Natural killer cell (primary cell): ENCODE measurements at regions not wholly inside any gene's neighbourhood (a gene's known extent, or its start where the extent isn't known, plus 50 kb on each side); places are given as distances from the start of the nearest gene placed in this dataset.

ENCODE experiments used
- ATAC-seq, 3 donors: fragments of 150-1000 bp in 2 of 3; fragments of 200-7000 bp in 1 of 3; cut with Tn5 transposase; 1 replicate in 1 of 3; 2 replicates in 2 of 3; pipeline ENCODE4 v1.10.0; 2021; ENCODE audit warnings: mild to moderate bottlenecking in 2 of 3, moderate library complexity in 2 of 3
- DNase-seq, 2 donors: peaks; one replicate each; pipeline versions ENCODE4 v3.0.0 to v3.0.0-alpha.2; 2013 to 2021; ENCODE audit warnings: mixed read lengths in 1 of 2
- H3K27ac ChIP-seq: one replicate; pipeline ENCODE4 v1.5.1; 2013; ENCODE audit warnings: mild to moderate bottlenecking, low read length
- H3K27me3 ChIP-seq: one replicate; pipeline ENCODE4 v1.6.1; 2013; ENCODE audit warnings: low read length; ENCODE audit not compliant: control insufficient read depth, insufficient read depth
- H3K36me3 ChIP-seq: one replicate; pipeline ENCODE4 v1.6.1; 2013; ENCODE audit warnings: low read length; ENCODE audit not compliant: control insufficient read depth, insufficient read depth
- H3K4me1 ChIP-seq: one replicate; pipeline ENCODE4 v1.6.1; 2013; ENCODE audit warnings: low read length; ENCODE audit not compliant: control insufficient read depth, insufficient read depth
- H3K4me3 ChIP-seq: one replicate; pipeline ENCODE4 v1.5.1; 2013; ENCODE audit warnings: low read length
- H3K9me3 ChIP-seq: one replicate; pipeline ENCODE4 v1.6.1; 2013; ENCODE audit warnings: low read length; ENCODE audit not compliant: control insufficient read depth, insufficient read depth
- H3K27ac Mint-ChIP-seq, 2 donors: one replicate each; pipeline ENCODE4 v1.8.0; 2022; ENCODE audit warnings: mild to moderate bottlenecking in 2 of 2, mixed read lengths in 2 of 2, moderate library complexity in 1 of 2
- H3K27me3 Mint-ChIP-seq, 2 donors: one replicate each; pipeline ENCODE4 v1.8.0; 2022; ENCODE audit warnings: low read depth in 2 of 2, mixed read lengths in 2 of 2
- H3K36me3 Mint-ChIP-seq: one replicate; pipeline ENCODE4 v1.8.0; 2022; ENCODE audit warnings: mixed read lengths
- H3K4me1 Mint-ChIP-seq, 2 donors: one replicate each; pipeline ENCODE4 v1.8.0; 2022; ENCODE audit warnings: mixed read lengths in 2 of 2
- H3K4me3 Mint-ChIP-seq: one replicate; pipeline ENCODE4 v1.8.0; 2022; ENCODE audit warnings: mild to moderate bottlenecking, moderate library complexity, mixed read lengths
- H3K9me3 Mint-ChIP-seq, 2 donors: one replicate each; pipeline ENCODE4 v1.8.0; 2022; ENCODE audit warnings: mixed read lengths in 2 of 2
- WGBS: methylation state at CpG from one replicate; pipeline ENCODE4 v1.1.7; 2013; ENCODE audit warnings: missing lambda C conversion rate; ENCODE audit not compliant: insufficient coverage; 5-methylcytosine and 5-hydroxymethylcytosine counted together
- intact Hi-C: fragments of 100-400 bp; cut with micrococcal nuclease; formaldehyde crosslinking; loops from one replicate; pipeline ENCODE4 v1.14.2; 2022
- TF ChIP-seq, protein P1 (sequence below): fragments of 200-600 bp; IDR thresholded peaks from one replicate; pipeline ENCODE4 v1.8.0; 2022; ENCODE audit warnings: antibody characterized with exemption

DNA sequence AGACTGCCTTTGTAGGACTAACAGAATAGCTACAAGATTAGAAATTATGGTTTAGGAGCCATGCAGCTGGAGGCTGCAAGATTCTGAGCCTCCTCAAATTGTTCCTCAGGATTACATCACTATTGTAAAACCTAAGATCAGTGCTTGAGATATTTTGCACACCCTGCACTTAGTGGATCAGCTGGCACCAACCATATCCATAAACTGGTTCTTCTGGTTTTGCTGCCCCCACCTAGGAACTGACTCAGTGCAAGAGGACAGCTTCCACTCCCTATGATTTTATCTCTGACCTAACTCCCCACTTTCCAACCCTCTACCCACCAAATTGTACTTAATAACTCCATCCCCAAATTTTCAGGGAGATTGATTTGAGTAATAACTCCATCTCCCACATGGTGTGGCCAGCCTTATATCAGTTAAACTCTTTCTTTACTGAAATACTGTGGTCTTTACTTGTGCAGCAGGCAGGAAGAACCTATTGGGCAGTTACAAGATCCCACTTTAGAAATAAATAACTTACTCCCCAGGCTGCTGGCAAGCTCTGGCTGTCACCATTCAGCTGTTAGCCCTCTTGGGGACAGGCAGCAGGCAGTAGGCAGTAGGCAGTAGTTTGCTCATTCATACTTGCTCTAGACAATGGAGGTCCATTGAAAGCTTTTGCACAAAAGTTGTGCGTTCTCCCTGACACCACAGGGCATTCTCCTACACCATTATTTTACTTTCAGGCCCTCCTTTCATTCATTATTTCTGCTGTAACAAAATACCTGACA is 119.0 kb downstream of the SLC17A6 start:
- TF ChIP-seq, protein P1, sequence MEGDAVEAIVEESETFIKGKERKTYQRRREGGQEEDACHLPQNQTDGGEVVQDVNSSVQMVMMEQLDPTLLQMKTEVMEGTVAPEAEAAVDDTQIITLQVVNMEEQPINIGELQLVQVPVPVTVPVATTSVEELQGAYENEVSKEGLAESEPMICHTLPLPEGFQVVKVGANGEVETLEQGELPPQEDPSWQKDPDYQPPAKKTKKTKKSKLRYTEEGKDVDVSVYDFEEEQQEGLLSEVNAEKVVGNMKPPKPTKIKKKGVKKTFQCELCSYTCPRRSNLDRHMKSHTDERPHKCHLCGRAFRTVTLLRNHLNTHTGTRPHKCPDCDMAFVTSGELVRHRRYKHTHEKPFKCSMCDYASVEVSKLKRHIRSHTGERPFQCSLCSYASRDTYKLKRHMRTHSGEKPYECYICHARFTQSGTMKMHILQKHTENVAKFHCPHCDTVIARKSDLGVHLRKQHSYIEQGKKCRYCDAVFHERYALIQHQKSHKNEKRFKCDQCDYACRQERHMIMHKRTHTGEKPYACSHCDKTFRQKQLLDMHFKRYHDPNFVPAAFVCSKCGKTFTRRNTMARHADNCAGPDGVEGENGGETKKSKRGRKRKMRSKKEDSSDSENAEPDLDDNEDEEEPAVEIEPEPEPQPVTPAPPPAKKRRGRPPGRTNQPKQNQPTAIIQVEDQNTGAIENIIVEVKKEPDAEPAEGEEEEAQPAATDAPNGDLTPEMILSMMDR, result no peak
- 70% methylated on average over 1 of the region's 1 CpG for WGBS

DNA sequence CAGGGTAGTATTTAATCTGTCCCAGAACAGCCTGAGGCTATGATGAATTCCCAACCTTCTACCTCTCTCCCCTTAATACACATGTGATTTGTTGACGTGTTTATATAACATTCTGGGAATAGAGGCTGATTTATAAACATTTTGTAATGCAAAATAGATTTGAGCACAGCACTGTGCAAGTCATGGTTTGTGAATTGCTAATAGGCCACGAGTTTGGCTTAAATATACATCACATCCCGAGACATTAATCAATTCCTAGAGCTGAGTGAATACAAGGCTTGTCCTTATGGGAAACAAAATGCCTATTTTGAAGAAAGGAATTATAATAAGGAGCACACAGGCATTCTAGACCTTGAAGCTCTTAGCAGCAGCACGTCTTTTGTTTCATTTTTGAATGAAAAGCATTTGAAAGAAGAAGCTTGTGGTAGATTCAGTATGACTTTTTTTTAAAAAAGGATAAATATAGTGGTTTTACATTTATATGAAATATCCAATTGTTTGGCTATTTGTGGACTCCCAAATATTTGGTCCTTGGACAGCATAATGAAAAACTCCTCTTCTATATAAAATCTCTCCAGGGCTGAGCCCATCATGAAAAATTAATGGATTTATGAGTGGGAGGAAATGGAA is 116.4 kb downstream of the SLC17A6 start:
- Mint-ChIP-seq H3K9me3 (no peaks in the 10 kb centered on the region), H3K4me3 (no peak overlapping the region), H3K36me3 (no peaks in the 10 kb centered on the region), H3K4me1 (no peaks in the 10 kb centered on the region), H3K27ac (no peak overlapping the region), H3K27me3 (no peaks in the 10 kb centered on the region)
- DNase-seq (no peak), ATAC-seq (no peak)
- no peaks in the 10 kb centered on the region for H3K27me3 ChIP-seq
- TF ChIP-seq, protein P1, result no peak
- no peaks in the 10 kb centered on the region for H3K36me3 ChIP-seq
- intact Hi-C loops, result no loop called here
- H3K27ac ChIP-seq, result no peak overlapping the region
- no peaks in the 10 kb centered on the region for H3K4me1 ChIP-seq
- H3K4me3 ChIP-seq, result no peak overlapping the region
- 86% methylated on average over 2 of the region's 4 CpGs for WGBS
- H3K9me3 ChIP-seq, result no peaks in the 10 kb centered on the region

More for the DNA sequence above, 119.0 kb downstream of the SLC17A6 start:
- intact Hi-C loops, result no loop called here
- Histone ChIP-seq H3K27ac (no peak overlapping the region), H3K36me3 (no peaks in the 10 kb centered on the region), H3K4me1 (no peaks in the 10 kb centered on the region), H3K9me3 (no peaks in the 10 kb centered on the region), H3K4me3 (no peak overlapping the region), H3K27me3 (no peaks in the 10 kb centered on the region)
- DNase-seq (no peak), ATAC-seq (no peak)
- Mint-ChIP-seq H3K9me3 (no peaks in the 10 kb centered on the region), H3K36me3 (no peaks in the 10 kb centered on the region), H3K27me3 (no peaks in the 10 kb centered on the region), H3K4me1 (no peaks in the 10 kb centered on the region), H3K4me3 (no peak overlapping the region), H3K27ac (no peak overlapping the region)

DNA sequence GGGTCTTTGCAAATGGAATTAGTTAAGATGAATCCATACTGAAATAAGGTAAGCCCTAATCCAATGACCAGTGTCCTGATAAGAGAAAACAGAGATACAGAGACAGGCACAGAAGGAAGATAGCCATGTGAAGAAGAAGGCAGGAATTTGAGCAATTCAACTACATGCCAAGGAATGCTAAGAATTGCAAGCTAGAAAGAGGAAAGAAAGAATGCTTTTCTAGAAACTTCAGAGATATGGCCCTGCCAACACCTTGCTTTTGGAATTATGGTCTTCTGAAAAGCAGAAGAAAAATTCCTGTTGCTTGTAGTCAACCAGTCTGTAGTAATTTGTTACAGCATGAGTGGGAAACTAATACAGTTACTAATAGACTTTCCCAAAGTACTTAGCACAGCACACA is 111.3 kb downstream of the SLC17A6 start:
- Histone ChIP-seq H3K4me1 (no peaks in the 10 kb centered on the region), H3K4me3 (no peak overlapping the region), H3K27ac (no peak overlapping the region), H3K9me3 (no peaks in the 10 kb centered on the region), H3K27me3 (no peaks in the 10 kb centered on the region), H3K36me3 (no peaks in the 10 kb centered on the region)
- H3K36me3 Mint-ChIP-seq, result no peaks in the 10 kb centered on the region
- intact Hi-C loops, result no loop called here
- no peak for ATAC-seq
- H3K9me3 Mint-ChIP-seq, result peaks cover 6 to 10% of the 10 kb centered on the region in 2 donors
- TF ChIP-seq, protein P1, result no peak
- no peak overlapping the region for H3K4me3 Mint-ChIP-seq
- DNase-seq, result no peak
- no peaks in the 10 kb centered on the region for H3K27me3 Mint-ChIP-seq
- H3K4me1 Mint-ChIP-seq, result no peaks in the 10 kb centered on the region
- H3K27ac Mint-ChIP-seq, result no peak overlapping the region
